ENCODE measurements at regions not wholly inside any gene's neighbourhood (a gene's known extent, or its start where the extent isn't known, plus 50 kb on each side); places are given as distances from the start of the nearest gene placed in this dataset.

GRCh38 chr6:137693711-137694110 is 173.3 kb upstream of the TNFAIP3 start (continued):
- TF ChIP-seq, protein P1, sequence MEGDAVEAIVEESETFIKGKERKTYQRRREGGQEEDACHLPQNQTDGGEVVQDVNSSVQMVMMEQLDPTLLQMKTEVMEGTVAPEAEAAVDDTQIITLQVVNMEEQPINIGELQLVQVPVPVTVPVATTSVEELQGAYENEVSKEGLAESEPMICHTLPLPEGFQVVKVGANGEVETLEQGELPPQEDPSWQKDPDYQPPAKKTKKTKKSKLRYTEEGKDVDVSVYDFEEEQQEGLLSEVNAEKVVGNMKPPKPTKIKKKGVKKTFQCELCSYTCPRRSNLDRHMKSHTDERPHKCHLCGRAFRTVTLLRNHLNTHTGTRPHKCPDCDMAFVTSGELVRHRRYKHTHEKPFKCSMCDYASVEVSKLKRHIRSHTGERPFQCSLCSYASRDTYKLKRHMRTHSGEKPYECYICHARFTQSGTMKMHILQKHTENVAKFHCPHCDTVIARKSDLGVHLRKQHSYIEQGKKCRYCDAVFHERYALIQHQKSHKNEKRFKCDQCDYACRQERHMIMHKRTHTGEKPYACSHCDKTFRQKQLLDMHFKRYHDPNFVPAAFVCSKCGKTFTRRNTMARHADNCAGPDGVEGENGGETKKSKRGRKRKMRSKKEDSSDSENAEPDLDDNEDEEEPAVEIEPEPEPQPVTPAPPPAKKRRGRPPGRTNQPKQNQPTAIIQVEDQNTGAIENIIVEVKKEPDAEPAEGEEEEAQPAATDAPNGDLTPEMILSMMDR (IDR thresholded peaks at IDR 0.05; ENCODE audit: low read depth, low read length, missing input control) = no peak
- TF ChIP-seq JUND (IDR thresholded peaks at IDR 0.05) = no peak
- TF ChIP-seq RAD21 (IDR thresholded peaks at IDR 0.05) = no peak
- TF ChIP-seq FOXA2 (IDR thresholded peaks at IDR 0.05) = no peak
- no peak for TF ChIP-seq YY1 (IDR thresholded peaks at IDR 0.05)
- no peak for TF ChIP-seq HNF4G (IDR thresholded peaks at IDR 0.05)
- no peak for TF ChIP-seq MAX (IDR thresholded peaks at IDR 0.05)
- no peak for TF ChIP-seq FOXA1 (IDR thresholded peaks at IDR 0.05)

DNA sequence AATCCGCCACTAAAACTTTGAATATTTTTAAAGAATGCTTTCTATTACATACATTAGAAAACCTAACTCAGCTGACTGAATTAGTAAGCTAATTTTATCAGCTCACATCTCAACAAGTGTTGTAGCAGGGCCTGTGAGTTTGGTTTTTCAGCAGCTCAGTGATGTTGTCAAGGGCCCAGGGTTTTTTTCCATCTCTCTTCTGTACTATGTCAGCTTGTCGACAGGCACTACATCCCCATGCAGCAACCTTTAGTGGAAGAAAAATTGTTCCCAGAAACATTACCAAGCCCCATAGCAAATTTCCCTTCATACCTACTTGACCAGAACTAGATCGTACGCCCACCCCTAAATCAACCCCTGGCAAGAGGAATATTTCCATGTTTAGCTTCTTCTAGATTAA is 170.3 kb upstream of the TNFAIP3 start:
- Histone ChIP-seq H3K9ac (ENCODE audit: low read depth in 1 of 2, low read length in 2 of 2) (no peak overlapping the region), H3K4me3 (ENCODE audit: low read depth in 1 of 3, low read length in 3 of 3) (no peak overlapping the region), H3K36me3 (ENCODE audit: control insufficient read depth in 4 of 4, insufficient read depth in 3 of 4, low read depth in 1 of 4, low read length in 3 of 4) (no peaks in the 10 kb centered on the region), H3K4me1 (ENCODE audit: control insufficient read depth in 4 of 4, insufficient read depth in 4 of 4, low read length in 3 of 4) (no peaks in the 10 kb centered on the region), H3K9me3 (ENCODE audit: control insufficient read depth in 4 of 4, low read length in 3 of 4) (no peaks in the 10 kb centered on the region), H3K27me3 (ENCODE audit: control insufficient read depth in 4 of 4, insufficient read depth in 4 of 4, low read length in 3 of 4) (no peaks in the 10 kb centered on the region), H3K27ac (ENCODE audit: low read depth in 1 of 2, low read length in 2 of 2) (no peak overlapping the region)
- DNase-seq (ENCODE audit: low spot score) = no peak
- TF ChIP-seq ZBTB33 (IDR thresholded peaks at IDR 0.05) (no peak), SP1 (IDR thresholded peaks at IDR 0.05) (no peak), HNF4G (IDR thresholded peaks at IDR 0.05) (no peak), NR2F2 (IDR thresholded peaks at IDR 0.05) (no peak), RXRA (IDR thresholded peaks at IDR 0.05) (no peak), RAD21 (IDR thresholded peaks at IDR 0.05) (no peak), REST (IDR thresholded peaks at IDR 0.05) (no peak), HNF4A (conservative IDR thresholded peaks at IDR 0.05) (no peak), TAF1 (conservative IDR thresholded peaks at IDR 0.05) (no peak), FOXA1 (IDR thresholded peaks at IDR 0.05) (no peak), YY1 (IDR thresholded peaks at IDR 0.05) (no peak), EGR1 (IDR thresholded peaks at IDR 0.05; ENCODE audit: low read depth in 2 of 2) (no peak), ATF3 (IDR thresholded peaks at IDR 0.05) (no peak), FOXA2 (IDR thresholded peaks at IDR 0.05) (no peak), MAX (IDR thresholded peaks at IDR 0.05) (no peak), GABPA (IDR thresholded peaks at IDR 0.05 in 1 of 2, conservative IDR thresholded peaks at IDR 0.05 in 1 of 2) (no peak), JUND (IDR thresholded peaks at IDR 0.05) (no peak)
- TF ChIP-seq, protein P1 (IDR thresholded peaks at IDR 0.05; ENCODE audit: low read depth, low read length, missing input control) = no peak
- WGBS = 94% methylated on average over 4 of the region's 4 CpGs
